ENCODE measurements at regions not wholly inside any gene's neighbourhood (a gene's known extent, or its start where the extent isn't known, plus 50 kb on each side); places are given as distances from the start of the nearest gene placed in this dataset.
"Not testable (repeated sequence)": the region's sequence is repeated elsewhere in the genome, so short reads cannot be mapped to it uniquely, and the experiment has no call there.

- DNase-seq: no peak
Measured at GRCh38 chr13:81197483-81197882, 856.6 kb upstream of the SPRY2 start.

DNA sequence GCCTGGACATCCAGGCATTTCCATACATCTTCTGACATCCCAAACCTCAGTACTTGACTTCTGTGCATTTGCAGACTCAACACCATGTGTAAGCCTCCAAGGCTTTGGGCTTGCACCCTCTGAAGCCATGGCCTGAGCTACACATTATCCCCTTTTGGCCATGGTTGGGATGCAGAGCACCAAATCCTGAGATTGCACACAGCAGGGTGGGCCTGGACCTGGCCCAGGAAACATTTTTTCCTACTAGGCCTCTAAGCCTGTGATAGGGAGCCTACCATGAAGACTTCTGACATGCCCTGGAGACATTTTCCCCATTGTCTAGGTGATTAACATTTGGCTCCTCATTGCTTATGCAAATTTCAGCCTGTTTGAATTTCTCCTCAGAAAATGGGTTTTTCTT, 853.4 kb upstream of the SPRY2 start:
- DNase-seq: no peak

DNA sequence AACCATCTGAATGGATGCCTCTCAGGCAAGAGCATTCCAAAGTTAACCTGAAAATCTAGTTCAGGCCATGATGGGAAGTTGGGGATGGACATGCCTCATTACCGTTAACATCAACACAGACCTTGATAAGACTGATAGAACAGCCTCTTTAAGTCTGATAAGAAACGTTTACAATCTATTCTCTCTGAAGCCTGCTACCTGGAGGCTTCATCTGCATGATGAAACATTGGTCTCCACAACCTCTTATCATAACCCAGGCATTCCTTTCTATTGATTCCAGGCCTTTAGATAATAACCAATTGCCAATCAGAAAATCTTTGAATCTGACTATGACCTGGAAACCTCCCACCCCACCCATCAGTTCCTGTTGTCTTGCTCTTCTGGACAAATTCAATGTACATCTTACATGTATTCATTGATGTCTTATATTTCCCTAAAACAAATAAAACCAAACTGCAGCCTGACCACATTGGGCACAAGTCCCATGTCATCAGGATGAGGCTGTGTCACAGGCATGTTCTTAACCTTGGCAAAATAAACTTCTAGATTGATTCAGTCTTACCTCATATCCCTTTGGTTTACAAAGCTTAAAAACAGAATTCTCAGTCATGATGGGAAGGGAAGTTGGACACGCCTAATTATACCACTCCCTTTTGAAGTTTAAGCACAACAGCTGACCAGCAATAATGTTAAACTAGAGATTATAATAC, 843.8 kb upstream of the SPRY2 start:
- no peak for DNase-seq

DNA sequence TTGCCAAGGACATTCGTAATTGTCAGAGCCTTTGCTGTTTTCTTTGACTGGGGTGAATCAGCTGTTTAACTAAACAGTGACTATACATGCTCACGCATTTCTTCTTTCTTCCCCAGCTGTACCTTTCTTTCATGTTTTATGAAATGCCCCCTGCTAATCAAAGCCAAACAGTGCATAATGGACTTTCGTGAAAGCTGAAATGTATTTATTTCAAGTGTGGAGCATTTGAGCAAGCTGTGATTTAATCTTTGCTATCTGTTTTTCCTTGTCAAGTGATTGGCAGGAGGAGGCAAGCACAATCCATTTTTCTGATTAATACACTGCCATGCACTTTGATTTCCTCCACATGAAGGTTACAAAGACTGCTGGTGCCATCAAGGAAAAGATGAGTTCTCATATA, 831.7 kb upstream of the SPRY2 start:
- DNase-seq: no peak

GRCh38 chr13:81171065-81171647, 830.2 kb upstream of the SPRY2 start:
- peak; percentile 18 for DNase-seq

- DNase-seq: not testable (repeated sequence)
Measured at GRCh38 chr13:81163823-81164222, 822.9 kb upstream of the SPRY2 start.

DNA sequence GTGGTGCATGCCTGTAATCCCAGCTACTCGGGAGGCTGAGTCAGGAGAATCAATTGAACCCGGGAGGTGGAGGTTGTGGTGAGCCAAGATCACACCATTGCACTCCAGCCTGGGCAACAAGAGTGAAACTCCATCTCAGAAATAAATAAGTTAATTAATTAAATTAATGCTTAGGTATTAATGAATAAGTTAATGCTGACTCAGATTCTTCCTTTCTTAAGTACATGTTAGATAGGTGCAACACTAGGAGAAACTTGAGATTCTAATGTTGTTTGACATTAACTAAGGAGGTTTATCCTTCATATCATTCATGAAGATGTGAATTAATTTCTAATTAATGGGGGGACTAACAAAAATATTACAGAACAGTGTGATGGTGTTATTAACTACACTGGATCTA, 812.6 kb upstream of the SPRY2 start:
- DNase-seq: no peak

GRCh38 chr13:81148822-81149221, 807.9 kb upstream of the SPRY2 start:
- no peak for DNase-seq

GRCh38 chr13:81146576-81146975, 805.6 kb upstream of the SPRY2 start:
- not testable (repeated sequence) for DNase-seq

DNA sequence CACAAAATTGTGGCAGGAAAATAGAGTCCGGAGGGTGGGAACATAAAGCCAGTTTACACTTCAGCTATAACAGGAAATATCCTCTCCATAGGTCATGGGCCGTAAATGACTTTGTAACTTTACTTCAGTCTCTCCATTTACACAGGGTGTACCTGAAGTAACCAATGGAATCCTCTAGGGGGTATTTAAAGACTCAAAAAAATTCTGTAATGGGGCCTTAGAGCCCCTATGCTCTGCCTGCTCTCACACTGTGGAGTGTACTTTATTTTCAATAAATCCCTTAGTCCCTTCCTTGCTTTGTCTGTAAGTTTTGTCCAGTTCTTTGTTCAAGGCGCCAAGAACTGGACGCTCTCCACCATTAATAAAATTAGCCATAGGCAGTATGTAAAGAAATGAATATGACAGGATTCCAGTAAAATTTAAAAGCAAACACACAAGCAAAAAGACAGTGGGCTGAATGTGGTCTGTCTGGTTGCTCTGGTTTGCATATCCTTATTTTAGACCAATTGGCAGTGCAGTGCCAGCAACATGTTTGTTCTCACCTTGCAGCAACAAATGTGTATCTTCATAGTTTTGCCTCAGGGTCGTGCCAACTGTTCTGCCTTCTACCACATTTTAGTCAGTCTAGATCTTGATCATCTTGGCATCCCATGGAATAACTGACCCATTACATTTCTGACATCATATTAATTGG, 801.5 kb upstream of the SPRY2 start:
- DNase-seq: no peak

DNA sequence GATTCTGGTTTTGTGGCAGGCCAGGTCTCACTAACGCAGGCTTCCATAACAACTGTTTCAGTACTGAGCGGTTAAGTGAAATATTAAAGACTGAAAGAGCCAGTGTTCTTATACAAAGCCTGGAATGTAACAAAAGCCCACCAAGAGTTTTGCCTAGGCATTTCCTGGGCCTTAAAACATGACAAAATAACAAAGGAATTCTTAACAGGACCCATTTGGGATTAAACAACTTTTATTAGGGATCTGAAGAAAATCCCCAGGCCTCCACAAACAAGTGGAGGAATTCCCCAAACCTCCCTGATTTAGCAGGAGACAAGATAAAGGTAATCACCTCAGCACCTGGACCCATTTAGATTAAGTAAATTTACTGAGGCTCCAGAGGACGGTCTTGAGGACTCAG, 799.7 kb upstream of the SPRY2 start:
- no peak for DNase-seq

DNA sequence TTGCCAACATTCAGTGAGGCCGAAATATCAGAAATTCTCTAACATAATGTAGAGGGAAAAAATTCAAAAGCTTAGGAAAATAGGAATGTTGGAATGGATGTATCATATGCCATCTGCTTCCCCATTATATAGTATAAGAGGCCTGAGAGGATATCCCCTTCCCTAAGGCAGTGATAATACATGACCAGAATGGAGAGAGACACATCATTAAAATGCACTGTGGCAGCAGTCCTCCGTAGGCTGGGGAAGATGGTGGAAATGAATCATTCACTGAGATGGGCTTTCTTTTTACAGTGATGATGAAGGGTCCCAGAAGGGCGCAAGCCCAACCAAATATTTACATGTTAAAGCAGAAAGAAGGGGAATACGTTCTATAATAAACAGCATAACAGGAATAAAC, 799.1 kb upstream of the SPRY2 start:
- DNase-seq: no peak

DNA sequence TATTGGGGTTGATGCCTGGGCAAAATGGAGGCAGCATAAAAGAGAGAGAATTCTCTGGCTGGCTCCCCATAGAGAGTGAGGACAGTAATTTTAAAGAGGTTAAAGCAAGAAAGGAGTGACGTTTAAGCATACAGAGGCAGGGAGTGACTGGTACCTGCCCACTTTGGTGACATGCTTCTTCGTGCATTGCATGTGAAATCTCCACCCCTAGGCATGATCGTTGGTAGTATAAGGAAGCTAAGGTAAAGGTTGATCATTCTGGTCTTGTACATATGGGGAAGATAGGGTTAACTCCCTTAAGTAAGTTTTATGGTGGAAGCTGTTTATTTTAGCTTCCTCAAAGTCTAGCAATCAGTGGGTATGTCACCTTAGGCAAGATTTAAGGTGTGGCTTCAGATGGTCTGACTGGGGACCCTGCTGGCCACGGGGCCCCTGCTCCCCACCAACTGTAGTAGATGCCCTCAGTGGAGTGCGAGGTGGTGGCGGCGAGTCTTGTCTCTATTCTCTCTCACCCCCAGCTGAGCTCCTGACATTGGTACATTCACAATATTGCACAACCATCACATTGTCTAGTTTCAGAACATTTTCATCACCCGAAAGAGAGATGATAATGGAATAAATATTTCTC, 797.5 kb upstream of the SPRY2 start:
- DNase-seq: no peak

GRCh38 chr13:81133066-81133465, 792.1 kb upstream of the SPRY2 start:
- DNase-seq: no peak

GRCh38 chr13:81117416-81117815, 776.5 kb upstream of the SPRY2 start:
- DNase-seq: no peak

DNA sequence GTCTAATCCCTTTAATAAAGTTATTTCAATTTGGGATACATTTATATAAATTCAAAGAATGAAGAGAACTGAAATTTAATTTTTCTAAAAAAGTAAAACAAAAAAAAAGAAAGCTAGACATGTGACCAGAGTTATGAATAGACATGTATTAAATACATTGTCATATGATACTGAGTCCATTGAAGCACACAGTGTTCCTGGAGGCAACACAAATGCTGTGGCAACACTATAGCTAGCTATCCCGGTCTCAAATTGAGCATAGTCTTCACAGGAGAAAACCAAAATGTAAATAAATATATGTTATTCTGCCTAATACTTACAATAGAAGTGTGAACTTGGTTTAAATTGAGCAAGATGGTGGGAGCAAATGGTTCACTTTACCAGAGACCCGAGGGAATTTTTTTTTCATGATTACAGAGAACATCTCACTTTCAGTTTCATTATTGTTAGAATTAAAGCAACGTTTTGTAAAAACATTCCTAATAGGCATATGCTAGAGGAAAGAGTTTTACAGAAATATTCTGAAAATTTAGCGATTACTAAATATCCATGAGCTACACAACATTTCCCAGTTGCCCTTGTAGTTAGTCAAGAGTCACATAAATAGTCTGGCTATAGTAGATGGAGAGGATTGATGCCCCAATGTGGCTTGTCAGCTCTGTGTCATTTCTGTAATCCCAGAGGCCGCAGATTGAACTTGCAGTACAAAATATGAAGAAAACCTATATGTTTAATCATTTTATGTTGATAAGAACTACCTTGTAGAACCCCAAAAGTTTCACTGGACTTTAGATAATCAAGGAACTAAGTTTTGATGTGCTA, 775.7 kb upstream of the SPRY2 start:
- no peak for DNase-seq

- DNase-seq: no peak
Measured at GRCh38 chr13:81109026-81109425, 768.1 kb upstream of the SPRY2 start.

DNA sequence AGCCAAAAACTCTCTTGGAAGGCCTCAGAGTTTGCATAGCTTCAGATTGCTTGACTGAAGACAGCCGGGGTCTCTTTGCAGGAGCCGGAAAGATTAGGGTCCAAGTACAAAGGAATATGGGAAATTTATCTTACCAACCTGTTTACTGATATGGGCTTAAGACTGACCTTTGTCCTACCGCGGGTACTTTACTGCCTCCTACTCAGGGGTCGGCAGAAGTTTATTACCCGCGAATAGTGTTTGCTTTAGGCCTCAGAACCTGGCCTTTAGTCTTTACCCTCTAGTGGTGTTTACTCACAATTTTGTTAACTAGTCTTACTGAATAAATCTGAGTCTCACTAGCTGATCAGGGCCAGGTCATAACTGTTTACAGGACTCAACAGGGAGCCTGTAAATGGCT, 765.4 kb upstream of the SPRY2 start:
- no peak for DNase-seq

DNA sequence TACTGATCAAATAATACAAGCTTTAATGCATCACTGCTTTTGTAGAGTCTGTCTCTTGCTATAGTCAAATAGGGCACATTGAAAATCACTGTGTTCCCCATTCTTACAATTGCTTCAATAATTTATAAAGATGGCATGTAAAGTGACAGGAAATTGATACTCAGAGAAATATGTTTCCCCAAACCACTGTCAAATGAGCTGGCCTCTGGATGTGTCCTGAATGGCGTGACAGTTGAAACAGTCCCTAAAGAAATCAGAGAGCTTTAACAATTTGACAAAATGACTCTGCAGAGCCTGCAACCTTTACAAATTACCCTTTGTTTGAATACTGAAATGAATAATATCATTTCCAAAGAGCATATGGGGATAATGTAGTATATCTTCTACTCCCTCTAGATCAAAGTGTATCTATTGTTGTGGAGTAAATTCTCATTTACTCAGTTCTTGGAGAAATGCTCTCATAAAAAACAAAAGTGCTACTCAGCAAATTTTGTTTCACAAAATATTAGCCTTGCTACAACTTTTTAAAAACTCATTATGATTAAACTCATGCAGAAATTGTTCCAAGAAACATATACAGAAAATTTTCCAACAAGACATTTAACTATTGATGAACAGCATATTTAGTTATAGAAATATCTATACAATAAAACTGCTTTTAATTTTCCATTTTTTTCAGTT, 763.2 kb upstream of the SPRY2 start:
- no peak for DNase-seq

DNA sequence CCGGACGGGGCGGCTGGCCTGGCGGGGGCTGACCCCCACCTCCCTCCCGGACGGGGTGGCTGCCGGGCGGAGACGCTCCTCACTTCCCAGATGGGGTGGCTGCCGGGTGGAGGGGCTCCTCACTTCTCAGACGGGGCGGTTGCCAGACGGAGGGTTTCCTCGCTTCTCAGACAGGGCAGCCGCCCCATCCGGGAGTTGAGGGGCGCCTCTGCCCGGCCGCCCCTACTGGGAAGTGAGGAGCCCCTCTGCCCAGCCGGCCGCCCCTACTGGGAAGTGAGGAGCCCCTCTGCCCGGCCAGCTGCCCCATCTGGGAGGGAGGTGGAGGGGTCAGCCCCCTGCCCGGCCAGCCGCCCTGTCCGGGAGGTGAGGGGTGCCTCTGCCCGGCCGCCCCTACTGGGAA, 761.1 kb upstream of the SPRY2 start:
- not testable (repeated sequence) for DNase-seq

DNA sequence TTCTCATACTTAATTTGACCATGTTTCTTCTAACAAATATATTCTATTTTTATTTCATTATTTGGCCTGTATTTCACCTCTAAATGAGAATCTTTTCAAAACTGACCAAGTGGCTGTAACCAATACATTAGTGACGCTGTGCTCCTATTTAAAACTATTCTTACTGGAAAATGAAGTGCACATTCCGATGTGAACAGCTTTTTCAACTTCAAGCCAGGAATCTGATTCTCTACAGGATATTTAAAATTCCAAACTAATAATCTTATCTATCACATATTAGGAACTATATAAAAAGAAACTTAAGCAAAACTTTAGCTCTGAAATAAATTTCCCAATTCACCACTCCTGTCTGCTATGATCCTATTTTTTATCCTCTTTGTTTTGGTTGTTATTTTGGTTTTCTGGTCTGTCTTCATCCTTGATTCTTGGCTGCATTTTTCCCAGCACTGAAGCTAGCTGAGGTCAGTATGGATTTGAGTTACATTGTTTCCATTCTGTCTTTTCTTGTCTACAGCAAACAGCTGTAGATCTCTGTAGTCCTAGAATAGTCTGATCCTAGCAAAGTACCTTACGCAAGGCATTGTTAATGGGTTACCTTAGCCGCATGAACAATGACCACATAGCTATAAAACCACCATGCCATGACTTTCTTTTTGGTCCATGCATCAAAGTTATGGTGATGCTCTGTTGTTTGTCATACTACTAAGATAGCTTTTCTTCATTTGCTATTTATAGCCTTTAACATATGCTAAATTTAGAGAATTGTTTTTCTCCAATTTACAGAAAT, 748.6 kb upstream of the SPRY2 start:
- DNase-seq: no peak

Data from retina (tissue), 1 donor.